22Rv1 (cell line): ENCODE measurements at regions not wholly inside any gene's neighbourhood (a gene's known extent, or its start where the extent isn't known, plus 50 kb on each side); places are given as distances from the start of the nearest gene placed in this dataset.

Source experiments
- H3K27ac ChIP-seq: fragments of 450-650 bp; 2 replicates; pipeline ENCODE4 v1.5.1; 2017
- CTCF ChIP-seq: fragments of 450-650 bp; IDR thresholded peaks from 2 replicates; pipeline ENCODE4 v1.5.1; 2017; ENCODE audit warnings: mild to moderate bottlenecking
- ZFX ChIP-seq: fragments of 450-650 bp; IDR thresholded peaks from 2 replicates; pipeline ENCODE4 v1.6.1; 2017; ENCODE audit warnings: antibody characterized with exemption, borderline replicate concordance

GRCh38 chr22:27283240-27283639, 518.3 kb downstream of the MN1 start:
- TF ChIP-seq ZFX, result no peak
- no peak for TF ChIP-seq CTCF
- no peak overlapping the region for H3K27ac ChIP-seq

GRCh38 chr22:27283714-27284113, 517.8 kb downstream of the MN1 start:
- no peak for TF ChIP-seq CTCF
- no peak for TF ChIP-seq ZFX

GRCh38 chr22:27284324-27284723, 517.2 kb downstream of the MN1 start:
- no peak for TF ChIP-seq CTCF
- no peak for TF ChIP-seq ZFX
- H3K27ac ChIP-seq, result no peak overlapping the region

More at GRCh38 chr22:27283714-27284113, 517.8 kb downstream of the MN1 start:
- H3K27ac ChIP-seq, result no peak overlapping the region

GRCh38 chr22:27286711-27287110, 514.8 kb downstream of the MN1 start:
- no peak for TF ChIP-seq CTCF
- no peak for TF ChIP-seq ZFX

GRCh38 chr22:27292542-27293299, 508.8 kb downstream of the MN1 start:
- H3K27ac ChIP-seq, result no peak overlapping the region
- no peak for TF ChIP-seq CTCF

More at GRCh38 chr22:27286711-27287110, 514.8 kb downstream of the MN1 start:
- no peak overlapping the region for H3K27ac ChIP-seq

- TF ChIP-seq ZFX (no peak), CTCF (no peak)
- H3K27ac ChIP-seq, result no peak overlapping the region
These were observed 507.7 kb downstream of the MN1 start for GRCh38 chr22:27293721-27294445.

GRCh38 chr22:27295040-27295439, 506.5 kb downstream of the MN1 start:
- TF ChIP-seq CTCF (no peak), ZFX (no peak)
- H3K27ac ChIP-seq, result no peak overlapping the region
